Endothelial cell of umbilical vein (primary cell): ENCODE measurements at regions not wholly inside any gene's neighbourhood (a gene's known extent, or its start where the extent isn't known, plus 50 kb on each side); places are given as distances from the start of the nearest gene placed in this dataset.

Experiments
- BruUV-seq: library from RNA; stranded (reverse); fragments of 400-500 nt; replicated peaks from 2 replicates; lab custom pipeline; 2021; lab: Mats Ljungman, UMichigan
- CTCF ChIA-PET: fragments of 300-600, 350-600 bp; sonication (Branson Sonifier 250); formaldehyde crosslinking; loops from one replicate; lab custom pipeline; 2021; ENCODE audit warnings: antibody characterized with exemption, inconsistent platforms; lab: Charles Lee
- POLR2A ChIA-PET: fragments of 300-600, 350-600 bp; sonication (Branson Sonifier 250); formaldehyde crosslinking; loops from one replicate; lab custom pipeline; 2021; ENCODE audit warnings: antibody characterized with exemption, inconsistent platforms; lab: Charles Lee
- DNase-seq: peaks from one replicate; pipeline ENCODE4 v3.0.0-alpha.2; 2011; ENCODE audit warnings: low read depth, low spot score
- FAIRE-seq: peaks from 2 replicates; lab custom pipeline; 2011; peaks lifted over from hg19 to GRCh38; lab: Jason Lieb, UNC
- H2AFZ ChIP-seq: 2 replicates; pipeline ENCODE4 v1.6.0; 2012; ENCODE audit warnings: low read depth, low read length, control low read depth, inconsistent platforms
- H3K27ac ChIP-seq: 2 replicates; pipeline ENCODE4 v1.5.1; 2011; ENCODE audit warnings: low read depth, mild to moderate bottlenecking, control low read depth, low read length, moderate library complexity; ENCODE audit not compliant: insufficient read depth
- H3K27me3 ChIP-seq, 2 experiments: 2 replicates each; pipeline versions ENCODE4 v1.6.0 to v1.6.1; 2011; ENCODE audit warnings: low read length in 2 of 2, mixed read lengths in 1 of 2; ENCODE audit not compliant: control insufficient read depth in 2 of 2, insufficient read depth in 2 of 2
- H3K36me3 ChIP-seq, 2 experiments: 2 replicates in 1 of 2; 3 replicates in 1 of 2; pipeline ENCODE4 v1.5.1; 2011; ENCODE audit warnings: low read length in 2 of 2, mild to moderate bottlenecking in 1 of 2, moderate library complexity in 1 of 2; ENCODE audit not compliant: control insufficient read depth in 2 of 2, insufficient read depth in 2 of 2; ENCODE audit errors: extremely low read depth in 1 of 2
- H3K4me1 ChIP-seq: 3 replicates; pipeline ENCODE4 v1.5.1; 2011; ENCODE audit warnings: mild to moderate bottlenecking, low read length; ENCODE audit not compliant: control insufficient read depth, insufficient read depth; ENCODE audit errors: extremely low read depth
- H3K4me2 ChIP-seq: 2 replicates; pipeline ENCODE4 v1.6.1; 2011; ENCODE audit warnings: low read length, control low read depth, mixed read lengths; ENCODE audit not compliant: insufficient read depth
- H3K4me3 ChIP-seq, 3 experiments: fragments of 200-600 bp in 1 of 3; sonication (generic), shearing (Covaris generic) in 1 of 3; replicated peaks in 1 of 3; 2 replicates each; pipeline ENCODE4 v1.5.1; 2011 to 2016; ENCODE audit warnings: control low read depth in 3 of 3, low read length in 3 of 3, mild to moderate bottlenecking in 2 of 3, inconsistent platforms in 1 of 3, low read depth in 1 of 3, moderate library complexity in 1 of 3; ENCODE audit not compliant: insufficient read depth in 1 of 3
- H3K79me2 ChIP-seq: 2 replicates; pipeline ENCODE4 v1.6.0; 2012; ENCODE audit warnings: low read length, inconsistent platforms; ENCODE audit not compliant: control insufficient read depth, insufficient read depth
- H3K9ac ChIP-seq: replicated peaks from 2 replicates; pipeline ENCODE3; 2011; ENCODE audit warnings: low read length, control low read depth; ENCODE audit not compliant: insufficient read depth; ENCODE audit errors: extremely low read depth
- H3K9me1 ChIP-seq: replicated peaks from 3 replicates; pipeline ENCODE4 v1.6.0; 2011; ENCODE audit warnings: mild to moderate bottlenecking, low read length; ENCODE audit not compliant: control insufficient read depth, insufficient read depth; ENCODE audit errors: extremely low read depth
- H3K9me3 ChIP-seq: replicated peaks from 2 replicates; pipeline ENCODE4 v1.5.1; 2012; ENCODE audit warnings: low read length, inconsistent platforms; ENCODE audit not compliant: control insufficient read depth, insufficient read depth
- H4K20me1 ChIP-seq: replicated peaks from 2 replicates; pipeline ENCODE3; 2011; ENCODE audit warnings: mild to moderate bottlenecking, low read length; ENCODE audit not compliant: control insufficient read depth, insufficient read depth; ENCODE audit errors: extremely low read depth
- EZH2 ChIP-seq: IDR thresholded peaks from 2 replicates; pipeline ENCODE4 v1.6.1; 2012; ENCODE audit warnings: borderline replicate concordance, low read depth, mild to moderate bottlenecking, moderate library complexity, low read length, inconsistent platforms; ENCODE audit not compliant: severe bottlenecking
- FOS ChIP-seq: IDR thresholded peaks from 2 replicates; pipeline ENCODE4 v1.6.1; 2011; ENCODE audit warnings: mild to moderate bottlenecking, low read length, moderate library complexity, borderline replicate concordance; ENCODE audit not compliant: insufficient read depth
- GATA2 ChIP-seq: IDR thresholded peaks from 2 replicates; pipeline ENCODE4 v1.7.0; 2011; ENCODE audit warnings: low read depth, mild to moderate bottlenecking, moderate library complexity, mixed read lengths, low read length; ENCODE audit not compliant: insufficient read length, insufficient read depth
- JUN ChIP-seq: IDR thresholded peaks from 2 replicates; pipeline ENCODE4 v1.6.1; 2011; ENCODE audit warnings: borderline replicate concordance, low read depth; ENCODE audit not compliant: insufficient read length, insufficient read depth
- MYC ChIP-seq: IDR thresholded peaks from one replicate; pipeline ENCODE4 v1.6.1; 2011; ENCODE audit warnings: mild to moderate bottlenecking, low read depth, low read length
- POLR2A ChIP-seq: IDR thresholded peaks from 2 replicates; pipeline ENCODE4 v1.6.1; 2012; ENCODE audit warnings: low read depth, mild to moderate bottlenecking, control low read depth, low read length
- POLR2AphosphoS5 ChIP-seq: IDR thresholded peaks from 2 replicates; pipeline ENCODE4 v1.6.1; 2012; ENCODE audit warnings: low read depth, mild to moderate bottlenecking, control low read depth, low read length, moderate library complexity; ENCODE audit not compliant: insufficient read depth
- dilution Hi-C: fragments of 300-500 bp; cut with MboI; formaldehyde crosslinking; loops from one replicate; pipeline ENCODE4 v1.15.0; 2019; ENCODE audit warnings: low sequenced_read_pairs; ENCODE audit not compliant: extremely low pct_ligation_motif_present
- intact Hi-C: fragments of 100-400 bp; cut with micrococcal nuclease; formaldehyde crosslinking; loops from one replicate; pipeline ENCODE4 v1.10.0; 2022
- TF ChIP-seq, protein P1 (sequence below), 2 donors: IDR thresholded peaks; 1 replicate in 1 of 2; 2 replicates in 1 of 2; pipeline ENCODE4 v1.5.1; 2011; ENCODE audit warnings: low read length in 2 of 2, mild to moderate bottlenecking in 2 of 2, moderate library complexity in 2 of 2, control low read depth in 1 of 2, inconsistent platforms in 1 of 2, low read depth in 1 of 2; ENCODE audit not compliant: insufficient read depth in 1 of 2; ENCODE audit errors: extremely low read depth in 1 of 2
- TF ChIP-seq, protein P2 (sequence below): IDR thresholded peaks from 2 replicates; pipeline ENCODE4 v1.6.1; 2011; ENCODE audit not compliant: insufficient read depth, insufficient read length

DNA sequence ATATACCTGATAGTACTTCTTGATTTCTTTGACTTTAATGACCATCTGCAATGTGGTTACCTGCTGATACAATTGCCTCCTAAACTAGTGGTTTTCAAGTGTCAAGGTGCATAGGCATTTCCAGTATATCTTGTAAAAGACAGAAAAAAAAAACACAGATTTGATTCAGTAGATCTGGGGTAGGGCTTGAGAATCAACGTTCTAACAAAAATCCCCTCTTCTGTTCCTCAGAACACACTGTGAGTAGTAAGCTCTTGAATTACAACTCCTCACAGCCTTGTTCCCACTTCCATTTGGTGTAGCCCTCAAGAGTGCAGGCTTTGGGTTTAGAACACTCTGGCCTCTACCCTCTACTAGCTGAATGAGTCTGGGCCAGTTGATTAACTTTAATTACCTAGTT, 78.0 kb upstream of the CTSC start:
- Histone ChIP-seq H3K79me2 (no peaks in the 10 kb centered on the region), H3K4me2 (no peak overlapping the region), H4K20me1 (no peaks in the 10 kb centered on the region), H3K9me3 (no peaks in the 10 kb centered on the region), H2AFZ (no peak overlapping the region), H3K27ac (no peak overlapping the region), H3K27me3 (no peaks in the 10 kb centered on the region), H3K9ac (no peak overlapping the region), H3K9me1 (no peaks in the 10 kb centered on the region), H3K4me3 (no peak overlapping the region), H3K4me1 (peaks cover 18% of the 10 kb centered on the region), H3K36me3 (no peaks in the 10 kb centered on the region)
- CTCF ChIA-PET = interaction anchor here (1.4 to 3.3 kb wide), 3 partner anchors 13 to 129 kb away, joined by 3 to 10 read pairs (median 6); no protein-coding TSS in a partner anchor
- POLR2A ChIA-PET = no interaction called here
- dilution Hi-C loops = no loop called here
- no peak for TF ChIP-seq JUN
- no peak for TF ChIP-seq GATA2
- TF ChIP-seq MYC = no peak
- TF ChIP-seq EZH2 = no peak
- TF ChIP-seq, protein P1, sequence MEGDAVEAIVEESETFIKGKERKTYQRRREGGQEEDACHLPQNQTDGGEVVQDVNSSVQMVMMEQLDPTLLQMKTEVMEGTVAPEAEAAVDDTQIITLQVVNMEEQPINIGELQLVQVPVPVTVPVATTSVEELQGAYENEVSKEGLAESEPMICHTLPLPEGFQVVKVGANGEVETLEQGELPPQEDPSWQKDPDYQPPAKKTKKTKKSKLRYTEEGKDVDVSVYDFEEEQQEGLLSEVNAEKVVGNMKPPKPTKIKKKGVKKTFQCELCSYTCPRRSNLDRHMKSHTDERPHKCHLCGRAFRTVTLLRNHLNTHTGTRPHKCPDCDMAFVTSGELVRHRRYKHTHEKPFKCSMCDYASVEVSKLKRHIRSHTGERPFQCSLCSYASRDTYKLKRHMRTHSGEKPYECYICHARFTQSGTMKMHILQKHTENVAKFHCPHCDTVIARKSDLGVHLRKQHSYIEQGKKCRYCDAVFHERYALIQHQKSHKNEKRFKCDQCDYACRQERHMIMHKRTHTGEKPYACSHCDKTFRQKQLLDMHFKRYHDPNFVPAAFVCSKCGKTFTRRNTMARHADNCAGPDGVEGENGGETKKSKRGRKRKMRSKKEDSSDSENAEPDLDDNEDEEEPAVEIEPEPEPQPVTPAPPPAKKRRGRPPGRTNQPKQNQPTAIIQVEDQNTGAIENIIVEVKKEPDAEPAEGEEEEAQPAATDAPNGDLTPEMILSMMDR (IDR thresholded peaks at IDR 0.05; ENCODE audit: extremely low read depth in 1 of 2, insufficient read depth in 1 of 2, low read depth in 1 of 2, low read length in 2 of 2) = no peak
- TF ChIP-seq POLR2AphosphoS5 = no peak
- no peak for TF ChIP-seq FOS
- TF ChIP-seq, protein P2, sequence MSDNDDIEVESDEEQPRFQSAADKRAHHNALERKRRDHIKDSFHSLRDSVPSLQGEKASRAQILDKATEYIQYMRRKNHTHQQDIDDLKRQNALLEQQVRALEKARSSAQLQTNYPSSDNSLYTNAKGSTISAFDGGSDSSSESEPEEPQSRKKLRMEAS = no peak
- no peak for TF ChIP-seq POLR2A
- BruUV-seq = no TSS peak
- FAIRE-seq (no peak), DNase-seq (no peak)
- intact Hi-C loops = no loop called here
